ENCODE measurements at regions not wholly inside any gene's neighbourhood (a gene's known extent, or its start where the extent isn't known, plus 50 kb on each side); places are given as distances from the start of the nearest gene placed in this dataset.

- in situ Hi-C loops (cut with HindIII; ENCODE audit: extremely low pct_ligation_motif_present, low pct_unique_long_range_greater_than_20kb): no loop called here
- no peak for TF ChIP-seq MTERF4 (CRISPR knock-in tag; IDR thresholded peaks at IDR 0.05)
- TF ChIP-seq PREB (CRISPR knock-in tag; IDR thresholded peaks at IDR 0.05): no peak
- TF ChIP-seq POLR2A (IDR thresholded peaks at IDR 0.05; ENCODE audit: insufficient read depth in 1 of 2, low read depth in 2 of 2, low read length in 2 of 2): no peak
- TF ChIP-seq ZNF770 (CRISPR knock-in tag; IDR thresholded peaks at IDR 0.05): no peak
- no peak for TF ChIP-seq FOXC1 (CRISPR knock-in tag; IDR thresholded peaks at IDR 0.05; ENCODE audit: borderline replicate concordance)
- no peak for TF ChIP-seq PATZ1 (CRISPR knock-in tag; IDR thresholded peaks at IDR 0.05)
- no peak for TF ChIP-seq BCLAF1 (IDR thresholded peaks at IDR 0.05)
- no peak for TF ChIP-seq RNF219 (CRISPR knock-in tag; IDR thresholded peaks at IDR 0.05)
Observed at GRCh38 chr1:238648751-238649150, 737.6 kb upstream of the CHRM3 start.

More at GRCh38 chr1:238648751-238649150, 737.6 kb upstream of the CHRM3 start:
- no peaks in the 10 kb centered on the region for H3K4me1 ChIP-seq (ENCODE audit: insufficient read depth, low read length)
- no peak overlapping the region for H3K27ac ChIP-seq (ENCODE audit: extremely low read length, insufficient read depth, low read length)
- FAIRE-seq: no peak
- ATAC-seq: no peak
- H3K36me3 ChIP-seq (replicated peaks in 1 of 2; ENCODE audit: control insufficient read depth in 1 of 2, insufficient read depth in 2 of 2, low read length in 2 of 2): no peaks in the 10 kb centered on the region
- no peak overlapping the region for H3K4me3 ChIP-seq (replicated peaks in 1 of 3; ENCODE audit: insufficient read depth in 1 of 3, low read depth in 2 of 3, low read length in 3 of 3)
- BruUV-seq (replicated peaks): no TSS peak
- no peak overlapping the region for H3K9ac ChIP-seq (ENCODE audit: insufficient read depth, low read depth, low read length)
- H3K27me3 ChIP-seq (ENCODE audit: control insufficient read depth in 1 of 2, insufficient read depth in 2 of 2, low read length in 2 of 2): no peaks in the 10 kb centered on the region
- no peaks in the 10 kb centered on the region for H3K79me2 ChIP-seq (ENCODE audit: insufficient read depth, low read length)
- H4K20me1 ChIP-seq (ENCODE audit: insufficient read depth, low read length): no peaks in the 10 kb centered on the region
- peaks cover 77% of the 10 kb centered on the region for H3K9me3 ChIP-seq (ENCODE audit: low read length)
- H2AFZ ChIP-seq (ENCODE audit: low read length): no peak overlapping the region
- no peak overlapping the region for H3K4me2 ChIP-seq (ENCODE audit: low read depth, low read length)
- no peak for DNase-seq (ENCODE audit: low spot score)
- ChIA-PET POLR2A (no interaction called here), CTCF (ENCODE audit: low intra/inter-chr PET ratio, low total read pairs) (no interaction called here)
- WGBS (ENCODE audit: low lambda C conversion rate): 2% methylated on average over 4 of the region's 4 CpGs
- intact Hi-C loops (cut with micrococcal nuclease; ENCODE audit: unreplicated experiment): no loop called here
